Transverse colon (tissue), 4 donors: ENCODE measurements at regions not wholly inside any gene's neighbourhood (a gene's known extent, or its start where the extent isn't known, plus 50 kb on each side); places are given as distances from the start of the nearest gene placed in this dataset.

Experiments used
- DNase-seq: peaks from one replicate; pipeline ENCODE4 v3.0.0-alpha.2; 2019
- H3K27ac ChIP-seq, 4 donors: fragments of 200-600 bp; sonication (generic); 2 replicates each; pipeline ENCODE4 v1.5.1; 2016 to 2018; ENCODE audit warnings: inconsistent platforms in 4 of 4
- H3K27me3 ChIP-seq: fragments of 200-600 bp; sonication (generic); 2 replicates; pipeline ENCODE4 v1.5.1; 2017; ENCODE audit warnings: inconsistent platforms
- H3K36me3 ChIP-seq, 4 donors: fragments of 200-600 bp; sonication (generic); 2 replicates each; pipeline ENCODE4 v1.5.1; 2017 to 2019; ENCODE audit warnings: inconsistent platforms in 4 of 4
- H3K4me1 ChIP-seq, 4 donors: fragments of 200-600 bp; sonication (generic); 2 replicates each; pipeline ENCODE4 v1.5.1; 2017 to 2020; ENCODE audit warnings: inconsistent platforms in 4 of 4
- H3K4me3 ChIP-seq, 4 donors: fragments of 200-600 bp; sonication (generic); 1 replicate in 1 of 4; 2 replicates in 3 of 4; pipeline versions ENCODE4 v1.5.1 to v1.6.1; 2017 to 2019; ENCODE audit warnings: inconsistent platforms in 4 of 4
- H3K9me3 ChIP-seq, 2 donors: fragments of 200-600 bp; sonication (generic); 2 replicates each; pipeline ENCODE4 v1.5.1; 2017 to 2019; ENCODE audit warnings: inconsistent platforms in 2 of 2
- EP300 ChIP-seq: sonication (generic); formaldehyde crosslinking; IDR thresholded peaks from one replicate; pipeline ENCODE4 v1.6.1; 2017; ENCODE audit warnings: antibody characterized with exemption, low read depth
- POLR2A ChIP-seq: fragments of 450-650 bp; IDR thresholded peaks from one replicate; pipeline ENCODE4 v1.6.1; 2016; ENCODE audit warnings: antibody characterized with exemption, mild to moderate bottlenecking, moderate library complexity
- POLR2AphosphoS5 ChIP-seq, 3 donors: sonication (generic); formaldehyde crosslinking; IDR thresholded peaks; one replicate each; pipeline ENCODE4 v1.6.1; 2016; ENCODE audit warnings: antibody characterized with exemption in 3 of 3
- WGBS, 2 donors: methylation state at CpG; one replicate each; pipeline ENCODE4 v1.1.5; 2018; ENCODE audit warnings: low coverage in 1 of 2; 5-methylcytosine and 5-hydroxymethylcytosine counted together
- in situ Hi-C, 4 donors: fragments of 200-750 bp; cut with MboI; loops; one replicate each; pipeline versions ENCODE4 v1.15.0 to v1.15.1; 2017; ENCODE audit warnings: low sequenced_read_pairs in 3 of 4, low pct_ligation_motif_present in 1 of 4, low pct_unique_long_range_greater_than_20kb in 1 of 4
- intact Hi-C: fragments of 100-400 bp; cut with DNase I; formaldehyde crosslinking; loops from one replicate; pipeline ENCODE4 v1.15.1; 2023; ENCODE audit warnings: low total_unique reads
- TF ChIP-seq, protein P1 (sequence below), 5 experiments: fragments of 200-600 bp in 3 of 5; fragments of 450-650 bp in 2 of 5; sonication (generic) in 3 of 5; IDR thresholded peaks; 1 replicate in 2 of 5; 2 replicates in 3 of 5; pipeline ENCODE4 v1.5.1; 2016 to 2017; ENCODE audit warnings: antibody characterized with exemption in 5 of 5, inconsistent platforms in 3 of 5, mild to moderate bottlenecking in 2 of 5, moderate library complexity in 1 of 5

DNA sequence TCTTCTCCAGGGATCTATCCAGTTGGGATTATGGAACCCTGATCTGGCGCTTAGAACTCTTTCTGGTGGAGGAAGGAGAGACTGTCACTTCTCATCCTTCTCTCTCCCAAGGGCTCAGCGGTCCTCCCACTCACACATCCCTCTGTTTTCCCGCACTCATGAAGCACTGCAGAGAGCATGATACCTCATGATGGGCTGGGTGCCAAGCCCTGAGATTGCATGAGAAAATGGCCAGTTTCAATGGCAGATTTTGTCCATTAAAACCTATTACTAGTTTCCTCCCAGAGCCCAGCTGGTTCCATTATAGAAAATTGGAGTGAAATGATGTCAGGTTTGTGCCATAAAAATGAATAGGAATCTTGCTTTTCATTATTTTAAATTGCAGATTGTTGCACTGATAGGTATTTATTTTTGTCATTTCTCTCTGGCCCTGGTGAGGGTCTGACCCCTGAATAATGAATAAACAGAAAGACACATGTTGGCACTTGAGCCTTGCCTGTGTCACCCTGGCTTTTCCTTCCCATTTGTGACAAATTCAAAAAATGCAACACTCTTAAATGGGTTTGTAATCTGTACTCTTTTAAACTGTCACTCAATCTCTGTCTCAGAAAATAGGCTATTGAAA is 1151.1 kb downstream of the TYW1 start:
- H3K4me1 ChIP-seq, result no peaks in the 10 kb centered on the region
- H3K4me3 ChIP-seq, result no peak overlapping the region
- H3K27ac ChIP-seq, result no peak overlapping the region
- intact Hi-C loops (no loop called here), in situ Hi-C loops (no loop called here)
- H3K36me3 ChIP-seq, result no peaks in the 10 kb centered on the region
- WGBS, 2 donors, result 50 to 80% methylated on average over 1 to 3 of the region's 3 CpGs
- peaks cover 0 to 8% of the 10 kb centered on the region in 2 donors for H3K9me3 ChIP-seq
- H3K27me3 ChIP-seq, result no peaks in the 10 kb centered on the region
- DNase-seq, result no peak
- no peak for TF ChIP-seq EP300

DNA sequence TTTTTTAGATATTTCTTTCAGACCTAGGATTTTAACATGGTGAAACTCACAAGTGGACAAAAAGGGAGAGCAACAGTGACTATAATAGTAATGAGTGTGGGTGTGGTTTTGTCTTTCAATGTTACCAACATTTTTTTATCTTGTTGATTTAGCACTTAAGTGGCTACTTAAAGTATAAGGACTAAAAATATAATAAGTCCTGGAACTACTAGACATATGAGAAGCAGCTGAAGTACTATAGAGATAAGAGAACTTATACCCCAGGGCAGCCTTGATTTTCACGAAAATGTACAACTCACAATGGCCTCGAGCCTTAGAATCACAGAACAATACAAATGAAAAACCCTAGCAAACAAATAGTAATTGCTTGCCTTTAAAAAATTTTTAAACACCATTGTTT is 1151.8 kb downstream of the TYW1 start:
- TF ChIP-seq, protein P1, sequence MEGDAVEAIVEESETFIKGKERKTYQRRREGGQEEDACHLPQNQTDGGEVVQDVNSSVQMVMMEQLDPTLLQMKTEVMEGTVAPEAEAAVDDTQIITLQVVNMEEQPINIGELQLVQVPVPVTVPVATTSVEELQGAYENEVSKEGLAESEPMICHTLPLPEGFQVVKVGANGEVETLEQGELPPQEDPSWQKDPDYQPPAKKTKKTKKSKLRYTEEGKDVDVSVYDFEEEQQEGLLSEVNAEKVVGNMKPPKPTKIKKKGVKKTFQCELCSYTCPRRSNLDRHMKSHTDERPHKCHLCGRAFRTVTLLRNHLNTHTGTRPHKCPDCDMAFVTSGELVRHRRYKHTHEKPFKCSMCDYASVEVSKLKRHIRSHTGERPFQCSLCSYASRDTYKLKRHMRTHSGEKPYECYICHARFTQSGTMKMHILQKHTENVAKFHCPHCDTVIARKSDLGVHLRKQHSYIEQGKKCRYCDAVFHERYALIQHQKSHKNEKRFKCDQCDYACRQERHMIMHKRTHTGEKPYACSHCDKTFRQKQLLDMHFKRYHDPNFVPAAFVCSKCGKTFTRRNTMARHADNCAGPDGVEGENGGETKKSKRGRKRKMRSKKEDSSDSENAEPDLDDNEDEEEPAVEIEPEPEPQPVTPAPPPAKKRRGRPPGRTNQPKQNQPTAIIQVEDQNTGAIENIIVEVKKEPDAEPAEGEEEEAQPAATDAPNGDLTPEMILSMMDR (IDR thresholded peaks at IDR 0.05), result no peak
- TF ChIP-seq POLR2AphosphoS5 (IDR thresholded peaks at IDR 0.05) (no peak), EP300 (no peak), POLR2A (no peak)
- intact Hi-C loops, result no loop called here
- H3K4me3 ChIP-seq, result no peak overlapping the region
- in situ Hi-C loops, result no loop called here
- DNase-seq, result no peak
- H3K36me3 ChIP-seq, result no peaks in the 10 kb centered on the region
- no peaks in the 10 kb centered on the region for H3K4me1 ChIP-seq
- H3K27me3 ChIP-seq, result no peaks in the 10 kb centered on the region
- peaks cover 0 to 1% of the 10 kb centered on the region in 2 donors for H3K9me3 ChIP-seq
- H3K27ac ChIP-seq, result no peak overlapping the region
- 65% methylated on average over 2 of the region's 2 CpGs for WGBS, 2 donors

DNA sequence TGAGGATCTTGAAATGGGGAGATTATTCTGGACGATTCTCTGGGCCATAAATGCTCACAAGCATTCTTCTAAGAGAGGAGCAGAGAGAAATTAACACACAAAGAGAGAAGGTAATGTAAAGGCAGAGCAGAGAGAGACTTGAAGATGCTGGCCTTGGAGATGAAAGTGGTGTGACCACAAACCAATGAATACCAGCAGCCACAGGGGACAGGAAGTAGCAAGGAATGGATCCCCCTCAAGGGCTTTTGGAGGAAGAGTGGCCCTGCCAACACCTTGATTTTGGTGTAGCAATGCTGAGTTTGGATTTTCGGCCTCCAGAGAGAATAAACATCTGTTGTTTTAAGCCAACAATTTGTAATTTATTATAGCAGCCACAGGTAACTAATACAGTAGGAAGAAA is 1155.6 kb downstream of the TYW1 start:
- WGBS, 2 donors, result 50 to 64% methylated on average over 2 of the region's 2 CpGs
- Histone ChIP-seq H3K4me3 (no peak overlapping the region), H3K27ac (no peak overlapping the region), H3K36me3 (no peaks in the 10 kb centered on the region), H3K4me1 (no peaks in the 10 kb centered on the region), H3K27me3 (no peaks in the 10 kb centered on the region), H3K9me3 (no peaks in the 10 kb centered on the region)
- intact Hi-C loops (no loop called here), in situ Hi-C loops (no loop called here)
- no peak for DNase-seq
- TF ChIP-seq POLR2AphosphoS5 (IDR thresholded peaks at IDR 0.05), result no peak
- TF ChIP-seq, protein P1 (IDR thresholded peaks at IDR 0.05), result no peak
- no peak for TF ChIP-seq POLR2A
- TF ChIP-seq EP300, result no peak

DNA sequence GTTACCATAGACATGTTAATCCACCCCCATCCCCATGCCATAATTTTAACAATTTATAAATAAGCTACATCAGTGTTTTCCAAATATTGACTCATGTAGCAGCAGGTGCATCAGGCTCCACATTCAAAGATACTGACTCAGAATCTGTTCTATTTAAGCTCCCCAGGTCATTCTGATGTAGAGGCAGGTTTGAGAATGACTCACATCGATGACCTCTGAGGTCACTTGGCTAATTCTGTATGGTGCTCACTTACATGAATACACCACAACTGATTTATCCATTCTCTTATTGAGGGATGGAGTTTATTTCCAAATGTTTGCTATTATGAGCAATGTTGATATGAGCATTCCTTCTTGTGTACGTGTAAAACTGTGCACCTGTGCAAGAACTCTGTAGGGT is 1159.0 kb downstream of the TYW1 start:
- TF ChIP-seq POLR2AphosphoS5 (IDR thresholded peaks at IDR 0.05) (no peak), POLR2A (no peak), EP300 (no peak)
- TF ChIP-seq, protein P1 (IDR thresholded peaks at IDR 0.05), result no peak
- intact Hi-C loops, result no loop called here

DNA sequence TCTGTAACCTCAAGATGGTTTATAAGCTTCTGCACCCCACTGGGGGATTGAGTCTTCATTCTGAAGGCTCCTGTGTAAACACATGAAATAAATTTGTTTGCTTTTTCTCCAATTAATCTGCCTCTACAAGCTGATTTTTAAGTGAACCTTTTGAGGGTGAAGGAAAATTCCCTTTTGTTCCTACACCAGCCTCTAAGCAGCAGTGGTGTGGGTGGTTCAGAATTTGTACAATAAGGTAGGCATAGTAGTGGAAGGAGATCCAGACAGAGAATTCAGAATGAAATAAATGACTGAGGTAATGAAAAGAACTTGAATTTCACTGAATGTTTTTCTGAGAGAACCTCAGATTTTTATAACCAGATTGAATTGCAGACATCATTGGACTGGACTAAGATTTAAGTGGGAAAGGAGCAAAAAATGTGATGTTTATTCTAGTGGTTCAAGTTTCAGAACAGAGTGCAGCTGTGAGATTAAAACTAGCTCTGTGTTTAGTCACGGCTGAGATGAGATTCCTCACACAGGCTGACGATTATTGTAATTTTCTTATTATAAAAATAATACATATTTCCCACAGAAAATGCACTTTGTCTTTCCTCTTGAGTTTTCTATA is 1162.2 kb downstream of the TYW1 start:
- Histone ChIP-seq H3K4me1 (no peaks in the 10 kb centered on the region), H3K27me3 (no peaks in the 10 kb centered on the region), H3K4me3 (no peak overlapping the region), H3K36me3 (no peaks in the 10 kb centered on the region), H3K27ac (no peak overlapping the region), H3K9me3 (no peaks in the 10 kb centered on the region)
- 34 to 37% methylated on average over 2 of the region's 2 CpGs for WGBS, 2 donors
- DNase-seq, result no peak
- in situ Hi-C loops, result no loop called here
- intact Hi-C loops, result no loop called here
- no peak for TF ChIP-seq POLR2AphosphoS5 (IDR thresholded peaks at IDR 0.05)
- no peak for TF ChIP-seq EP300
- TF ChIP-seq, protein P1 (IDR thresholded peaks at IDR 0.05), result no peak
- no peak for TF ChIP-seq POLR2A

More for the DNA sequence above, 1159.0 kb downstream of the TYW1 start:
- WGBS, 2 donors, result 86 to 88% methylated on average over 1 to 2 of the region's 2 CpGs
- H3K4me1 ChIP-seq, result no peaks in the 10 kb centered on the region
- H3K4me3 ChIP-seq, result no peak overlapping the region
- no peaks in the 10 kb centered on the region for H3K36me3 ChIP-seq
- H3K27ac ChIP-seq, result no peak overlapping the region
- in situ Hi-C loops, result no loop called here
- no peak for DNase-seq
- H3K27me3 ChIP-seq, result no peaks in the 10 kb centered on the region
- H3K9me3 ChIP-seq, result no peaks in the 10 kb centered on the region
